DND-41 (cell line): ENCODE measurements at regions not wholly inside any gene's neighbourhood (a gene's known extent, or its start where the extent isn't known, plus 50 kb on each side); places are given as distances from the start of the nearest gene placed in this dataset.

Experiments
- CTCF ChIP-seq: IDR thresholded peaks from 2 replicates; pipeline ENCODE4 v1.5.1; 2012; ENCODE audit warnings: borderline replicate concordance, low read length, moderate library complexity, mild to moderate bottlenecking; ENCODE audit not compliant: poor library complexity, severe bottlenecking; ENCODE audit errors: extremely low read depth
- EZH2 ChIP-seq: IDR thresholded peaks from 3 replicates; pipeline ENCODE4 v1.6.1; 2012; ENCODE audit warnings: borderline replicate concordance, low read depth, mild to moderate bottlenecking, moderate library complexity, low read length, inconsistent platforms; ENCODE audit not compliant: severe bottlenecking

DNA sequence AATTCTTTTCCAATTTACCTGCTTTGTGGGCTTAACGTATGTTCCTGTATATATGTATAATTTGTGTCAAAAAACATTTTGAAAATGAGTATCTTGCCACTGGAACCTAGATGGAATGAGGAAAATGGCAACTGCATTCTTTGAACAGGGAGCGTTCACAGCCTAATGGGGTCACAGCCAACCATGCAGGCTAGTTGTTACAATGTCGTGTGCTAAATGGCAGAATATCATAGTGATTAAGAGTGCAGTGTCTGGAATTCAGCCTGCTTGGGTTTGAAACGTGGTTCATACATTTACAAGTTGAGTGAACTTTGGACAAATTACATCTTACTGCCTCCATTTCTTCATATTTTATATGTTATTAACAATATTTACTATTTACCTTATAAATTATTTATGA lies 70.8 kb downstream of the PCDH7 start:
- no peak for TF ChIP-seq CTCF
- no peak for TF ChIP-seq EZH2
